ENCODE measurements at regions not wholly inside any gene's neighbourhood (a gene's known extent, or its start where the extent isn't known, plus 50 kb on each side); places are given as distances from the start of the nearest gene placed in this dataset.

DNA sequence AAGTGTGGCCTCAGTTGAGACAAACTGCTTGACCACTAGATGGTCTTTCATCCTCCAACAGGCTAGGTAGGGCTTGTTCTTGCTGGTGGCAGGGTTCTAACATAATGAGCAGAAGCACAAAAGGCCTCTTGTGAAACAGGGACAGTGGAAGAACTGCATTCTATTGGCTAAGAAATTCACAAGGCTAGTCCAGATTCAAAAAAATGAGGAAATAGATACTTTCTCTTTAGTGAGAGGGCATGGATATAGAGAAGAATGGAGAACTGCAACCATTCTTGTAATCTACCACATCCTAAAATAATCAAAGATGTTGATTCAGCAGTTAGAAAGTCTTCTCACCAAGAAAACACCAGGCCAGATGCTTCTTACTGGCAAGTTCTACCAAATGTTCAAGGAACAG is 143.7 kb upstream of the LRIG1 start (continued):
- TF ChIP-seq, protein P1, sequence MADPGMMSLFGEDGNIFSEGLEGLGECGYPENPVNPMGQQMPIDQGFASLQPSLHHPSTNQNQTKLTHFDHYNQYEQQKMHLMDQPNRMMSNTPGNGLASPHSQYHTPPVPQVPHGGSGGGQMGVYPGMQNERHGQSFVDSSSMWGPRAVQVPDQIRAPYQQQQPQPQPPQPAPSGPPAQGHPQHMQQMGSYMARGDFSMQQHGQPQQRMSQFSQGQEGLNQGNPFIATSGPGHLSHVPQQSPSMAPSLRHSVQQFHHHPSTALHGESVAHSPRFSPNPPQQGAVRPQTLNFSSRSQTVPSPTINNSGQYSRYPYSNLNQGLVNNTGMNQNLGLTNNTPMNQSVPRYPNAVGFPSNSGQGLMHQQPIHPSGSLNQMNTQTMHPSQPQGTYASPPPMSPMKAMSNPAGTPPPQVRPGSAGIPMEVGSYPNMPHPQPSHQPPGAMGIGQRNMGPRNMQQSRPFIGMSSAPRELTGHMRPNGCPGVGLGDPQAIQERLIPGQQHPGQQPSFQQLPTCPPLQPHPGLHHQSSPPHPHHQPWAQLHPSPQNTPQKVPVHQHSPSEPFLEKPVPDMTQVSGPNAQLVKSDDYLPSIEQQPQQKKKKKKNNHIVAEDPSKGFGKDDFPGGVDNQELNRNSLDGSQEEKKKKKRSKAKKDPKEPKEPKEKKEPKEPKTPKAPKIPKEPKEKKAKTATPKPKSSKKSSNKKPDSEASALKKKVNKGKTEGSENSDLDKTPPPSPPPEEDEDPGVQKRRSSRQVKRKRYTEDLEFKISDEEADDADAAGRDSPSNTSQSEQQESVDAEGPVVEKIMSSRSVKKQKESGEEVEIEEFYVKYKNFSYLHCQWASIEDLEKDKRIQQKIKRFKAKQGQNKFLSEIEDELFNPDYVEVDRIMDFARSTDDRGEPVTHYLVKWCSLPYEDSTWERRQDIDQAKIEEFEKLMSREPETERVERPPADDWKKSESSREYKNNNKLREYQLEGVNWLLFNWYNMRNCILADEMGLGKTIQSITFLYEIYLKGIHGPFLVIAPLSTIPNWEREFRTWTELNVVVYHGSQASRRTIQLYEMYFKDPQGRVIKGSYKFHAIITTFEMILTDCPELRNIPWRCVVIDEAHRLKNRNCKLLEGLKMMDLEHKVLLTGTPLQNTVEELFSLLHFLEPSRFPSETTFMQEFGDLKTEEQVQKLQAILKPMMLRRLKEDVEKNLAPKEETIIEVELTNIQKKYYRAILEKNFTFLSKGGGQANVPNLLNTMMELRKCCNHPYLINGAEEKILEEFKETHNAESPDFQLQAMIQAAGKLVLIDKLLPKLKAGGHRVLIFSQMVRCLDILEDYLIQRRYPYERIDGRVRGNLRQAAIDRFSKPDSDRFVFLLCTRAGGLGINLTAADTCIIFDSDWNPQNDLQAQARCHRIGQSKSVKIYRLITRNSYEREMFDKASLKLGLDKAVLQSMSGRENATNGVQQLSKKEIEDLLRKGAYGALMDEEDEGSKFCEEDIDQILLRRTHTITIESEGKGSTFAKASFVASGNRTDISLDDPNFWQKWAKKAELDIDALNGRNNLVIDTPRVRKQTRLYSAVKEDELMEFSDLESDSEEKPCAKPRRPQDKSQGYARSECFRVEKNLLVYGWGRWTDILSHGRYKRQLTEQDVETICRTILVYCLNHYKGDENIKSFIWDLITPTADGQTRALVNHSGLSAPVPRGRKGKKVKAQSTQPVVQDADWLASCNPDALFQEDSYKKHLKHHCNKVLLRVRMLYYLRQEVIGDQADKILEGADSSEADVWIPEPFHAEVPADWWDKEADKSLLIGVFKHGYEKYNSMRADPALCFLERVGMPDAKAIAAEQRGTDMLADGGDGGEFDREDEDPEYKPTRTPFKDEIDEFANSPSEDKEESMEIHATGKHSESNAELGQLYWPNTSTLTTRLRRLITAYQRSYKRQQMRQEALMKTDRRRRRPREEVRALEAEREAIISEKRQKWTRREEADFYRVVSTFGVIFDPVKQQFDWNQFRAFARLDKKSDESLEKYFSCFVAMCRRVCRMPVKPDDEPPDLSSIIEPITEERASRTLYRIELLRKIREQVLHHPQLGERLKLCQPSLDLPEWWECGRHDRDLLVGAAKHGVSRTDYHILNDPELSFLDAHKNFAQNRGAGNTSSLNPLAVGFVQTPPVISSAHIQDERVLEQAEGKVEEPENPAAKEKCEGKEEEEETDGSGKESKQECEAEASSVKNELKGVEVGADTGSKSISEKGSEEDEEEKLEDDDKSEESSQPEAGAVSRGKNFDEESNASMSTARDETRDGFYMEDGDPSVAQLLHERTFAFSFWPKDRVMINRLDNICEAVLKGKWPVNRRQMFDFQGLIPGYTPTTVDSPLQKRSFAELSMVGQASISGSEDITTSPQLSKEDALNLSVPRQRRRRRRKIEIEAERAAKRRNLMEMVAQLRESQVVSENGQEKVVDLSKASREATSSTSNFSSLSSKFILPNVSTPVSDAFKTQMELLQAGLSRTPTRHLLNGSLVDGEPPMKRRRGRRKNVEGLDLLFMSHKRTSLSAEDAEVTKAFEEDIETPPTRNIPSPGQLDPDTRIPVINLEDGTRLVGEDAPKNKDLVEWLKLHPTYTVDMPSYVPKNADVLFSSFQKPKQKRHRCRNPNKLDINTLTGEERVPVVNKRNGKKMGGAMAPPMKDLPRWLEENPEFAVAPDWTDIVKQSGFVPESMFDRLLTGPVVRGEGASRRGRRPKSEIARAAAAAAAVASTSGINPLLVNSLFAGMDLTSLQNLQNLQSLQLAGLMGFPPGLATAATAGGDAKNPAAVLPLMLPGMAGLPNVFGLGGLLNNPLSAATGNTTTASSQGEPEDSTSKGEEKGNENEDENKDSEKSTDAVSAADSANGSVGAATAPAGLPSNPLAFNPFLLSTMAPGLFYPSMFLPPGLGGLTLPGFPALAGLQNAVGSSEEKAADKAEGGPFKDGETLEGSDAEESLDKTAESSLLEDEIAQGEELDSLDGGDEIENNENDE (IDR thresholded peaks at IDR 0.05; ENCODE audit: insufficient replicate concordance, low read length): no peak
- no peak for TF ChIP-seq ASH2L (IDR thresholded peaks at IDR 0.05; ENCODE audit: low read length)
- TF ChIP-seq, protein P2, sequence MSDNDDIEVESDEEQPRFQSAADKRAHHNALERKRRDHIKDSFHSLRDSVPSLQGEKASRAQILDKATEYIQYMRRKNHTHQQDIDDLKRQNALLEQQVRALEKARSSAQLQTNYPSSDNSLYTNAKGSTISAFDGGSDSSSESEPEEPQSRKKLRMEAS (IDR thresholded peaks at IDR 0.05): no peak
- no peak for TF ChIP-seq BRCA1 (IDR thresholded peaks at IDR 0.05; ENCODE audit: low read depth, low read length)
- TF ChIP-seq, protein P3, sequence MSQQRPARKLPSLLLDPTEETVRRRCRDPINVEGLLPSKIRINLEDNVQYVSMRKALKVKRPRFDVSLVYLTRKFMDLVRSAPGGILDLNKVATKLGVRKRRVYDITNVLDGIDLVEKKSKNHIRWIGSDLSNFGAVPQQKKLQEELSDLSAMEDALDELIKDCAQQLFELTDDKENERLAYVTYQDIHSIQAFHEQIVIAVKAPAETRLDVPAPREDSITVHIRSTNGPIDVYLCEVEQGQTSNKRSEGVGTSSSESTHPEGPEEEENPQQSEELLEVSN (IDR thresholded peaks at IDR 0.05): no peak

Measured in H1 (cell line).